GM21717 (cell line): ENCODE measurements at regions not wholly inside any gene's neighbourhood (a gene's known extent, or its start where the extent isn't known, plus 50 kb on each side); places are given as distances from the start of the nearest gene placed in this dataset.

Source experiments
- ATAC-seq: cut with Tn5 transposase; IDR thresholded peaks from one replicate; pipeline ENCODE4 v1.9.1; 2021; ENCODE audit warnings: mild to moderate bottlenecking, moderate library complexity; ENCODE audit not compliant: unreplicated experiment

GRCh38 chr18:33960417-33960816 is 264.3 kb downstream of the NOL4 start:
- no peak for ATAC-seq

GRCh38 chr18:33959609-33960008 is 265.1 kb downstream of the NOL4 start:
- ATAC-seq = no peak

- no peak for ATAC-seq
Observed at GRCh38 chr18:33957707-33958106, 267.0 kb downstream of the NOL4 start.

GRCh38 chr18:33951031-33951430 is 273.7 kb downstream of the NOL4 start:
- ATAC-seq = no peak

GRCh38 chr18:33946336-33946735 is 278.4 kb downstream of the NOL4 start:
- ATAC-seq = no peak

GRCh38 chr18:33944493-33944892 is 280.2 kb downstream of the NOL4 start:
- no peak for ATAC-seq

GRCh38 chr18:33937270-33937816 is 287.4 kb downstream of the NOL4 start:
- no peak for ATAC-seq

GRCh38 chr18:33934258-33934657 is 290.5 kb downstream of the NOL4 start:
- no peak for ATAC-seq

- ATAC-seq = no peak
Observed at GRCh38 chr18:33928231-33928630, 296.5 kb downstream of the NOL4 start.

GRCh38 chr18:33924576-33924975 is 300.1 kb downstream of the NOL4 start:
- ATAC-seq = no peak

GRCh38 chr18:33923980-33924379 is 300.7 kb downstream of the NOL4 start:
- ATAC-seq = no peak

- no peak for ATAC-seq
Observed at GRCh38 chr18:33918571-33918970, 306.1 kb downstream of the NOL4 start.

GRCh38 chr18:33916200-33916599 is 308.5 kb downstream of the NOL4 start:
- ATAC-seq = no peak

- no peak for ATAC-seq
Observed at GRCh38 chr18:33914399-33914798, 310.3 kb downstream of the NOL4 start.

- ATAC-seq = no peak
Observed at GRCh38 chr18:33906046-33906445, 318.7 kb downstream of the NOL4 start.

GRCh38 chr18:33901894-33902512 is 322.7 kb downstream of the NOL4 start:
- ATAC-seq = no peak

GRCh38 chr18:33900638-33901037 is 322.6 kb downstream of the ASXL3 start:
- ATAC-seq = no peak

- ATAC-seq = no peak
Observed at GRCh38 chr18:33898427-33898826, 320.4 kb downstream of the ASXL3 start.

- ATAC-seq = no peak
Observed at GRCh38 chr18:33878213-33878612, 300.2 kb downstream of the ASXL3 start.

- ATAC-seq = no peak
Observed at GRCh38 chr18:33875029-33875565, 297.1 kb downstream of the ASXL3 start.

GRCh38 chr18:33873112-33873511 is 295.1 kb downstream of the ASXL3 start:
- ATAC-seq = no peak

- no peak for ATAC-seq
Observed at GRCh38 chr18:33871363-33872025, 293.5 kb downstream of the ASXL3 start.
